Kidney (tissue), 13 donors: ENCODE measurements at regions not wholly inside any gene's neighbourhood (a gene's known extent, or its start where the extent isn't known, plus 50 kb on each side); places are given as distances from the start of the nearest gene placed in this dataset.

Experiments
- DNase-seq, 5 donors: peaks; one replicate each; pipeline ENCODE4 v3.0.0-alpha.2; 2013 to 2020
- FAIRE-seq: peaks from 2 replicates; lab custom pipeline; 2012; peaks lifted over from hg19 to GRCh38; lab: Jason Lieb, UNC
- H3K27ac ChIP-seq, 2 donors: one replicate each; pipeline ENCODE4 v1.7.0; 2013; ENCODE audit warnings: low read depth in 2 of 2, low read length in 2 of 2, inconsistent platforms in 1 of 2
- H3K27me3 ChIP-seq: one replicate; pipeline ENCODE4 v1.7.1; 2013; ENCODE audit warnings: low read length, inconsistent platforms; ENCODE audit not compliant: control insufficient read depth, insufficient read depth
- H3K36me3 ChIP-seq, 3 donors: one replicate each; pipeline versions ENCODE4 v1.7.0 to v1.7.1; 2013; ENCODE audit warnings: low read length in 3 of 3, control low read depth in 1 of 3, inconsistent platforms in 1 of 3; ENCODE audit not compliant: insufficient read depth in 3 of 3, control insufficient read depth in 2 of 3
- H3K4me1 ChIP-seq, 3 donors: one replicate each; pipeline versions ENCODE4 v1.7.0 to v1.7.1; 2013; ENCODE audit warnings: low read length in 3 of 3, inconsistent platforms in 1 of 3, low read depth in 1 of 3; ENCODE audit not compliant: control insufficient read depth in 2 of 3, insufficient read depth in 2 of 3
- H3K4me3 ChIP-seq, 3 donors: one replicate each; pipeline versions ENCODE4 v1.7.0 to v1.8.1; 2013; ENCODE audit warnings: low read length in 3 of 3, control low read depth in 1 of 3, inconsistent platforms in 1 of 3
- H3K9ac ChIP-seq, 3 donors: one replicate each; pipeline versions ENCODE4 v1.7.0 to v1.7.1; 2013; ENCODE audit warnings: low read length in 3 of 3, control low read depth in 1 of 3, inconsistent platforms in 1 of 3
- H3K9me3 ChIP-seq, 3 donors: one replicate each; pipeline versions ENCODE4 v1.7.0 to v1.7.1; 2013; ENCODE audit warnings: low read length in 3 of 3, control low read depth in 1 of 3, inconsistent platforms in 1 of 3; ENCODE audit not compliant: control insufficient read depth in 2 of 3, insufficient read depth in 1 of 3
- CTCF ChIP-seq: IDR thresholded peaks from 3 replicates; pipeline ENCODE4 v1.5.1; 2012; ENCODE audit warnings: mild to moderate bottlenecking, moderate library complexity, borderline replicate concordance; ENCODE audit not compliant: insufficient read depth; ENCODE audit errors: extremely low read depth
- intact Hi-C: fragments of 100-400 bp; cut with DNase I; formaldehyde crosslinking; loops from one replicate; pipeline ENCODE4 v1.11.1; 2022
- donor health status: control.
- donor health status: control.
- donor health status: control.
- donor health status: control.
- donor health status: control.
- donor health status: DM: yes; HTN: yes; CAD: no.
- donor health status: Normal renal cell carcinoma (clear cell type).

- FAIRE-seq = no peak
- no peak overlapping the region for H3K9ac ChIP-seq
Measured at GRCh38 chr6:4287811-4288244, 152.5 kb upstream of the ECI2 start.

GRCh38 chr6:4287372-4287771, 152.0 kb upstream of the ECI2 start:
- intact Hi-C loops = no loop called here
- FAIRE-seq = no peak
- peaks cover 0 to 2% (median 0%) of the 10 kb centered on the region in 3 donors for H3K4me1 ChIP-seq

More at GRCh38 chr6:4287811-4288244, 152.5 kb upstream of the ECI2 start:
- no peaks in the 10 kb centered on the region for H3K4me1 ChIP-seq
- no peak overlapping the region for H3K27ac ChIP-seq
- intact Hi-C loops = no loop called here
- H3K4me3 ChIP-seq = no peak overlapping the region
- no peaks in the 10 kb centered on the region for H3K27me3 ChIP-seq
- TF ChIP-seq CTCF = no peak
- H3K36me3 ChIP-seq = no peaks in the 10 kb centered on the region
- H3K9me3 ChIP-seq = no peaks in the 10 kb centered on the region
- no peak for DNase-seq

GRCh38 chr6:4282926-4283325, 147.6 kb upstream of the ECI2 start:
- intact Hi-C loops = no loop called here
- H3K9ac ChIP-seq = no peak overlapping the region
- no peaks in the 10 kb centered on the region for H3K36me3 ChIP-seq
- H3K4me1 ChIP-seq = peaks cover 0 to 3% (median 0%) of the 10 kb centered on the region in 3 donors
- H3K4me3 ChIP-seq = no peak overlapping the region
- no peak overlapping the region for H3K27ac ChIP-seq
- no peaks in the 10 kb centered on the region for H3K27me3 ChIP-seq
- no peaks in the 10 kb centered on the region for H3K9me3 ChIP-seq
- no peak for TF ChIP-seq CTCF
- FAIRE-seq (no peak), DNase-seq (no peak)

More at GRCh38 chr6:4287372-4287771, 152.0 kb upstream of the ECI2 start:
- no peak for TF ChIP-seq CTCF
- no peak overlapping the region for H3K27ac ChIP-seq
- no peaks in the 10 kb centered on the region for H3K9me3 ChIP-seq
- no peaks in the 10 kb centered on the region for H3K36me3 ChIP-seq
- no peaks in the 10 kb centered on the region for H3K27me3 ChIP-seq
- no peak overlapping the region for H3K9ac ChIP-seq
- DNase-seq = no peak
- H3K4me3 ChIP-seq = no peak overlapping the region
